ENCODE measurements at regions not wholly inside any gene's neighbourhood (a gene's known extent, or its start where the extent isn't known, plus 50 kb on each side); places are given as distances from the start of the nearest gene placed in this dataset.
"Not testable (repeated sequence)": the region's sequence is repeated elsewhere in the genome, so short reads cannot be mapped to it uniquely, and the experiment has no call there.

GRCh38 chr7:145360511-145361100 is 524.8 kb upstream of the TPK1 start:
- H3K27me3 ChIP-seq (ENCODE audit: control insufficient read depth, insufficient read depth, low read length): no peaks in the 10 kb centered on the region
- TF ChIP-seq CTCF (IDR thresholded peaks at IDR 0.05): no peak
- H3K4me3 Mint-ChIP-seq: no peak overlapping the region
- no peaks in the 10 kb centered on the region for H3K36me3 ChIP-seq (ENCODE audit: control insufficient read depth, insufficient read depth, low read length)
- H3K36me3 Mint-ChIP-seq: peaks cover 6% of the 10 kb centered on the region
- H3K9me3 Mint-ChIP-seq: peaks cover 16 to 23% of the 10 kb centered on the region in 2 donors
- no peaks in the 10 kb centered on the region for H3K4me1 ChIP-seq (ENCODE audit: control insufficient read depth, insufficient read depth, low read length)
- no peak overlapping the region for H3K4me3 ChIP-seq (ENCODE audit: low read length)
- no peak overlapping the region for H3K27ac ChIP-seq (ENCODE audit: low read length)
- peaks cover 3% of the 10 kb centered on the region for H3K9me3 ChIP-seq (ENCODE audit: control insufficient read depth, insufficient read depth, low read length)
- H3K27ac Mint-ChIP-seq: no peak overlapping the region
- intact Hi-C loops (cut with micrococcal nuclease): no loop called here
- DNase-seq: no peak
- no peaks in the 10 kb centered on the region for H3K27me3 Mint-ChIP-seq (ENCODE audit: low read depth in 2 of 2)
- 96% methylated on average over 47 of the region's 47 CpGs for WGBS (ENCODE audit: insufficient coverage)
- no peaks in the 10 kb centered on the region for H3K4me1 Mint-ChIP-seq
- ATAC-seq: no peak

GRCh38 chr7:145350334-145350733 is 514.5 kb upstream of the TPK1 start:
- WGBS (ENCODE audit: insufficient coverage): 89% methylated on average over 2 of the region's 3 CpGs
- H3K4me1 Mint-ChIP-seq: no peaks in the 10 kb centered on the region
- H3K27me3 Mint-ChIP-seq (ENCODE audit: low read depth in 2 of 2): no peaks in the 10 kb centered on the region
- TF ChIP-seq CTCF (IDR thresholded peaks at IDR 0.05): no peak
- H3K9me3 Mint-ChIP-seq: peaks cover 7 to 10% of the 10 kb centered on the region in 2 donors
- H3K4me3 Mint-ChIP-seq: no peak overlapping the region
- no peak overlapping the region for H3K27ac Mint-ChIP-seq
- DNase-seq (no peak), ATAC-seq (no peak)
- no peaks in the 10 kb centered on the region for H3K36me3 Mint-ChIP-seq
- Histone ChIP-seq H3K4me3 (ENCODE audit: low read length) (no peak overlapping the region), H3K36me3 (ENCODE audit: control insufficient read depth, insufficient read depth, low read length) (no peaks in the 10 kb centered on the region), H3K27ac (ENCODE audit: low read length) (no peak overlapping the region), H3K9me3 (ENCODE audit: control insufficient read depth, insufficient read depth, low read length) (no peaks in the 10 kb centered on the region), H3K27me3 (ENCODE audit: control insufficient read depth, insufficient read depth, low read length) (no peaks in the 10 kb centered on the region), H3K4me1 (ENCODE audit: control insufficient read depth, insufficient read depth, low read length) (no peaks in the 10 kb centered on the region)
- intact Hi-C loops (cut with micrococcal nuclease): no loop called here

GRCh38 chr7:145349452-145349851 is 513.6 kb upstream of the TPK1 start:
- H3K4me3 ChIP-seq (ENCODE audit: low read length); ATAC-seq; H3K9me3 ChIP-seq (ENCODE audit: control insufficient read depth, insufficient read depth, low read length); H3K36me3 ChIP-seq (ENCODE audit: control insufficient read depth, insufficient read depth, low read length); H3K27me3 Mint-ChIP-seq (ENCODE audit: low read depth in 2 of 2); H3K27ac ChIP-seq (ENCODE audit: low read length); H3K4me1 ChIP-seq (ENCODE audit: control insufficient read depth, insufficient read depth, low read length); intact Hi-C loops (cut with micrococcal nuclease); H3K4me1 Mint-ChIP-seq; H3K9me3 Mint-ChIP-seq; H3K27ac Mint-ChIP-seq; H3K36me3 Mint-ChIP-seq; H3K4me3 Mint-ChIP-seq; H3K27me3 ChIP-seq (ENCODE audit: control insufficient read depth, insufficient read depth, low read length); DNase-seq: not testable (repeated sequence)

GRCh38 chr7:145347271-145347670 is 511.4 kb upstream of the TPK1 start:
- Histone ChIP-seq H3K27me3 (ENCODE audit: control insufficient read depth, insufficient read depth, low read length) (no peaks in the 10 kb centered on the region), H3K27ac (ENCODE audit: low read length) (no peak overlapping the region), H3K9me3 (ENCODE audit: control insufficient read depth, insufficient read depth, low read length) (no peaks in the 10 kb centered on the region), H3K4me1 (ENCODE audit: control insufficient read depth, insufficient read depth, low read length) (no peaks in the 10 kb centered on the region), H3K36me3 (ENCODE audit: control insufficient read depth, insufficient read depth, low read length) (no peaks in the 10 kb centered on the region), H3K4me3 (ENCODE audit: low read length) (no peak overlapping the region)
- Mint-ChIP-seq H3K4me3 (no peak overlapping the region), H3K9me3 (peaks cover 7% of the 10 kb centered on the region in 2 donors), H3K27ac (no peak overlapping the region), H3K27me3 (ENCODE audit: low read depth in 2 of 2) (no peaks in the 10 kb centered on the region), H3K36me3 (no peaks in the 10 kb centered on the region), H3K4me1 (no peaks in the 10 kb centered on the region)
- intact Hi-C loops (cut with micrococcal nuclease): no loop called here
- ATAC-seq (no peak), DNase-seq (no peak)
- TF ChIP-seq CTCF (IDR thresholded peaks at IDR 0.05): no peak
- 95% methylated on average over 8 of the region's 8 CpGs for WGBS (ENCODE audit: insufficient coverage)
